Ascending aorta (tissue), 2 donors: ENCODE measurements at regions not wholly inside any gene's neighbourhood (a gene's known extent, or its start where the extent isn't known, plus 50 kb on each side); places are given as distances from the start of the nearest gene placed in this dataset.

Source experiments
- DNase-seq, 2 donors: peaks; one replicate each; pipeline ENCODE4 v3.0.0-alpha.2; 2019; ENCODE audit warnings: low spot score in 2 of 2
- H3K27ac ChIP-seq, 2 donors: fragments of 200-600 bp; sonication (generic); one replicate each; pipeline ENCODE4 v1.5.1; 2016 to 2017; ENCODE audit warnings: mild to moderate bottlenecking in 1 of 2
- H3K27me3 ChIP-seq: fragments of 200-600 bp; sonication (generic); one replicate; pipeline ENCODE4 v1.5.1; 2017
- H3K36me3 ChIP-seq, 2 donors: fragments of 200-600 bp; sonication (generic); one replicate each; pipeline ENCODE4 v1.5.1; 2016
- H3K4me1 ChIP-seq, 2 donors: fragments of 200-600 bp; sonication (generic); one replicate each; pipeline ENCODE4 v1.5.1; 2016 to 2017; ENCODE audit warnings: mild to moderate bottlenecking in 1 of 2
- H3K4me3 ChIP-seq, 2 donors: fragments of 200-600 bp; sonication (generic); one replicate each; pipeline ENCODE4 v1.5.1; 2016 to 2017; ENCODE audit warnings: mild to moderate bottlenecking in 1 of 2
- H3K9me3 ChIP-seq, 2 donors: fragments of 200-600 bp; sonication (generic); one replicate each; pipeline ENCODE4 v1.5.1; 2016
- intact Hi-C: fragments of 100-400 bp; cut with DNase I; formaldehyde crosslinking; loops from one replicate; pipeline ENCODE4 v1.15.1; 2023
- TF ChIP-seq, protein P1 (sequence below), 3 experiments: fragments of 200-600 bp in 2 of 3; fragments of 450-650 bp in 1 of 3; sonication (generic) in 2 of 3; IDR thresholded peaks; one replicate each; pipeline ENCODE4 v1.5.1; 2016 to 2019; ENCODE audit warnings: antibody characterized with exemption in 3 of 3, mild to moderate bottlenecking in 1 of 3, moderate library complexity in 1 of 3

DNA sequence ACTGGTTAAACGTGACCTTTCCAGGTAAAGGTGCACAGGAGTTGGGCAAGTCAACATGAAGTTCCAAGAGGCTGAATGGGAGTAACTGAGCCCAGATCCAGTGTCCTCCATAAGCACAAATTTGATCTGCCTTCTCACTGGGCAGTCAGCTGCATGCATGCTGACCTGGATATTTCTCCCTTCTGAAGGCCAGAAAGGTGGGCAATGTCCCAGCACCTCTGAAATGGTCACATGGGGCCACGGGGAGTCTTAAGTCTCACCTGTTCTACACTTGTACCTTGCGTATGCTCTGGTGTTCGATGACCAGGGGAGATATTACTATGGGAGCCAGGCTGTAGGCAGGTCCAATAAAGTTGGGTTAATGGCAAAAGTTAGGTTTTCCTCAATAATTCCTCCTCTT, 240.2 kb downstream of the SIPA1L2 start:
- Histone ChIP-seq H3K9me3 (no peaks in the 10 kb centered on the region), H3K27ac (no peak overlapping the region), H3K4me1 (no peaks in the 10 kb centered on the region), H3K27me3 (no peaks in the 10 kb centered on the region), H3K36me3 (no peaks in the 10 kb centered on the region), H3K4me3 (no peak overlapping the region)
- intact Hi-C loops: no loop called here
- TF ChIP-seq, protein P1, sequence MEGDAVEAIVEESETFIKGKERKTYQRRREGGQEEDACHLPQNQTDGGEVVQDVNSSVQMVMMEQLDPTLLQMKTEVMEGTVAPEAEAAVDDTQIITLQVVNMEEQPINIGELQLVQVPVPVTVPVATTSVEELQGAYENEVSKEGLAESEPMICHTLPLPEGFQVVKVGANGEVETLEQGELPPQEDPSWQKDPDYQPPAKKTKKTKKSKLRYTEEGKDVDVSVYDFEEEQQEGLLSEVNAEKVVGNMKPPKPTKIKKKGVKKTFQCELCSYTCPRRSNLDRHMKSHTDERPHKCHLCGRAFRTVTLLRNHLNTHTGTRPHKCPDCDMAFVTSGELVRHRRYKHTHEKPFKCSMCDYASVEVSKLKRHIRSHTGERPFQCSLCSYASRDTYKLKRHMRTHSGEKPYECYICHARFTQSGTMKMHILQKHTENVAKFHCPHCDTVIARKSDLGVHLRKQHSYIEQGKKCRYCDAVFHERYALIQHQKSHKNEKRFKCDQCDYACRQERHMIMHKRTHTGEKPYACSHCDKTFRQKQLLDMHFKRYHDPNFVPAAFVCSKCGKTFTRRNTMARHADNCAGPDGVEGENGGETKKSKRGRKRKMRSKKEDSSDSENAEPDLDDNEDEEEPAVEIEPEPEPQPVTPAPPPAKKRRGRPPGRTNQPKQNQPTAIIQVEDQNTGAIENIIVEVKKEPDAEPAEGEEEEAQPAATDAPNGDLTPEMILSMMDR (IDR thresholded peaks at IDR 0.05): no peak
- no peak for DNase-seq

DNA sequence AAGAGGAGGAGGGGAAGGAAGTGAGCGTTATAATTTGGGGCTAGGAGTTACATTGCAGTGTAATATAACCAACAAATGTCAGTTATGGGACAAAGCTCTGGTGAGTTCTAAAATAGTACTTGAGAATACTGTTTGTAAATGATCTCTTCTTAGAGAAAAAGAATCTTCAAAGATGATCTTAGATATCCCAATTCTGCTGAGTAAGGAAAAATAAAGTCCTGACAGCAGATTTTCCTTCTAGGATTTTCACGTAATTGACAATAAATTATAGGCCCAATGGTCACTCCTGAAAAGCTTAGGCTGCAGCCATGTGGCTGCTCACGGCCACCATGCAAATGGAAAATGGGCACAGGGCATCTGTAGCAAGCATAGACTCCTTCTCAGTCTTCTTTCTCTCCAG, 241.6 kb downstream of the SIPA1L2 start:
- no peak overlapping the region for H3K4me3 ChIP-seq
- no peaks in the 10 kb centered on the region for H3K36me3 ChIP-seq
- no peaks in the 10 kb centered on the region for H3K27me3 ChIP-seq
- DNase-seq: no peak
- intact Hi-C loops: no loop called here
- H3K9me3 ChIP-seq: no peaks in the 10 kb centered on the region
- H3K27ac ChIP-seq: no peak overlapping the region
- TF ChIP-seq, protein P1 (IDR thresholded peaks at IDR 0.05): no peak
- no peaks in the 10 kb centered on the region for H3K4me1 ChIP-seq

DNA sequence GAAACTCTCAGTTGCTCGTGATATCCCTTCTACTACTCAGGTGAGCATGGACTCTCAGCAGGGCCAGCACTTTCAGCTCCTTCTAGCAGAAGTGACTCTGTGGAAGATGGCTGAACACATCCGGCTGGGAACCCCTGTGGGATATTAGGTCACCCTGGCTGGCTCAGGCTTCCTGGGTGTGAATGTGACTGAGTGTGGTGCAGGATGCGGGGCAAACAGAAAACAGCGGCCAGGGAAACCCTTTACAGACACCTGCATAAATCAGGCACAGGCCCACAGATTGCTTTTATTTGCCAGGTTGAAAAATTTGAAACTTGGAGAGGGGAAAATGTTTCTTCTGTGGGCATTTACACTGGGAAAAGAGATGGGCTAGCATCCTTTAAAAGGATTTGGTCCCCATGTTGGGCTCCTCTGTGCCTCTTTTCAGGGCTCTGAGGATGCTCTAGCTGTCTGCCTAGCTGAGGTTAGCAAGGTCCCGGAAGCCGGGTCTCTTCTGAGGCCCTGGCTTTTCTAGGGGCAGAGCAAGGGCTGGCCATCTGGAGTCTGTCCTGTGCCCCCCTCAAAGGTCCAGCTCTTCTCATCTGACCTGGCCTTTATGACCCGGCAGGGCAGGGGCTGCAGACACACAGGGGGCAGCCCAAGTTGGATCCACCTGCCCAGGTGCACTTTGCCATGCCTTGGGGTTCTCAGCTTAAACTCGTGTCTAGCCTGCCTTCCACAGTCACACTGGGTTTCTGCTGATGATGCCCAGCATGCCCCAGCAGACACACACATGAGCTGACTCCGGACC, 243.0 kb downstream of the SIPA1L2 start:
- intact Hi-C loops: no loop called here
- no peaks in the 10 kb centered on the region for H3K27me3 ChIP-seq
- DNase-seq: no peak
- TF ChIP-seq, protein P1 (IDR thresholded peaks at IDR 0.05): no peak
- no peaks in the 10 kb centered on the region for H3K36me3 ChIP-seq
- no peak overlapping the region for H3K4me3 ChIP-seq
- no peaks in the 10 kb centered on the region for H3K4me1 ChIP-seq
- H3K27ac ChIP-seq: no peak overlapping the region
- no peaks in the 10 kb centered on the region for H3K9me3 ChIP-seq

- H3K36me3 ChIP-seq: no peaks in the 10 kb centered on the region
- intact Hi-C loops: no loop called here
- TF ChIP-seq, protein P1 (IDR thresholded peaks at IDR 0.05): no peak
Measured at GRCh38 chr1:232386294-232386693, 243.6 kb downstream of the SIPA1L2 start.

DNA sequence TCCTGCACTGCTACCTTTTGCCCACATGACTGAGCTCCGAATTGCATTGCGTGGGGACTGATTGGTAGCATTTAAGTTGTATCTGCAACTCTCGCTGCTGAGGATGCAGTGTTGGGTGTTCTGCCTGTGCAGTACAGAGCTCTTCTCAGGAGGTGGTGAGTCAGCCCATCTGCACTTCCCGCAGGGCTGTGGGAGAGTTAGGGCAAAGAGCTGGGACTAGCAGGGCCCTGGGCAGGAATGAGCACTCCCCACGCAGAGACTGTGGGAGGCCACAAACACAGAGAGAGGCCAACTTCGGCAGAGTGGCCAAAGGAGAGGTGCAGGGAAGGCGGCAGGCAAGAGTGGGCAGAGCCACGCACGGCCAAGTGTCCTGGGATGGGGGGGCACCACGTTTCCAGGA, 244.7 kb downstream of the SIPA1L2 start:
- DNase-seq: no peak
- H3K36me3 ChIP-seq: no peaks in the 10 kb centered on the region
- TF ChIP-seq, protein P1 (IDR thresholded peaks at IDR 0.05): no peak
- no peak overlapping the region for H3K27ac ChIP-seq
- intact Hi-C loops: no loop called here
- H3K4me3 ChIP-seq: no peak overlapping the region
- H3K9me3 ChIP-seq: no peaks in the 10 kb centered on the region
- no peaks in the 10 kb centered on the region for H3K4me1 ChIP-seq
- H3K27me3 ChIP-seq: no peaks in the 10 kb centered on the region

More at GRCh38 chr1:232386294-232386693, 243.6 kb downstream of the SIPA1L2 start:
- no peak overlapping the region for H3K4me3 ChIP-seq
- no peaks in the 10 kb centered on the region for H3K27me3 ChIP-seq
- DNase-seq: no peak
- H3K4me1 ChIP-seq: no peaks in the 10 kb centered on the region
- H3K9me3 ChIP-seq: no peaks in the 10 kb centered on the region
- H3K27ac ChIP-seq: no peak overlapping the region
